Smooth muscle cell (in vitro differentiated cells): ENCODE measurements at regions not wholly inside any gene's neighbourhood (a gene's known extent, or its start where the extent isn't known, plus 50 kb on each side); places are given as distances from the start of the nearest gene placed in this dataset.

ENCODE experiments used
- DNase-seq: peaks from one replicate; lab custom pipeline; 2025; ENCODE audit not compliant: unreplicated experiment; lab: John Stamatoyannopoulos, UW
- H2AFZ ChIP-seq: fragments of 200-600 bp; sonication (generic); 2 replicates; pipeline ENCODE4 v1.6.0; 2016; ENCODE audit warnings: antibody characterized with exemption, low read depth, mild to moderate bottlenecking
- H3F3A ChIP-seq: fragments of 200-600 bp; sonication (generic); 2 replicates; pipeline ENCODE4 v1.6.0; 2017; ENCODE audit warnings: antibody characterized with exemption, low read depth
- H3K27ac ChIP-seq: fragments of 200-600 bp; sonication (generic); 2 replicates; pipeline ENCODE4 v1.5.1; 2016; ENCODE audit warnings: low read depth, mild to moderate bottlenecking
- H3K27me3 ChIP-seq: fragments of 200-600 bp; sonication (generic); 2 replicates; pipeline ENCODE4 v1.6.1; 2016; ENCODE audit warnings: low read depth, mild to moderate bottlenecking
- H3K36me3 ChIP-seq: fragments of 200-600 bp; sonication (generic); 2 replicates; pipeline ENCODE4 v1.5.1; 2016; ENCODE audit warnings: low read depth
- H3K4me1 ChIP-seq: fragments of 200-600 bp; sonication (generic); 2 replicates; pipeline ENCODE4 v1.5.1; 2016; ENCODE audit warnings: low read depth
- H3K4me2 ChIP-seq: fragments of 200-600 bp; sonication (generic); 2 replicates; pipeline ENCODE4 v1.6.0; 2016; ENCODE audit warnings: mild to moderate bottlenecking
- H3K4me3 ChIP-seq: fragments of 200-600 bp; sonication (generic); 2 replicates; pipeline ENCODE4 v1.5.1; 2016; ENCODE audit warnings: mild to moderate bottlenecking
- H3K79me2 ChIP-seq: fragments of 200-600 bp; sonication (generic); 2 replicates; pipeline ENCODE4 v1.6.0; 2016; ENCODE audit warnings: low read depth, mild to moderate bottlenecking
- H3K9ac ChIP-seq: fragments of 200-600 bp; sonication (generic); 2 replicates; pipeline ENCODE4 v1.6.0; 2016; ENCODE audit warnings: low read depth
- H3K9me3 ChIP-seq: fragments of 200-600 bp; sonication (generic); replicated peaks from 2 replicates; pipeline ENCODE4 v1.5.1; 2016; ENCODE audit warnings: low read depth
- H4K20me1 ChIP-seq: fragments of 200-600 bp; sonication (generic); 2 replicates; pipeline ENCODE4 v1.6.0; 2016; ENCODE audit warnings: low read depth
- CTCF ChIP-seq: fragments of 200-600 bp; sonication (generic); IDR thresholded peaks from 2 replicates; pipeline ENCODE4 v1.5.1; 2017; ENCODE audit warnings: borderline replicate concordance, mild to moderate bottlenecking, antibody characterized with exemption; ENCODE audit not compliant: insufficient read depth, poor library complexity, severe bottlenecking
- WGBS: methylation state at CpG from one replicate; pipeline ENCODE4 v1.1.7; 2016; ENCODE audit warnings: low lambda C conversion rate; 5-methylcytosine and 5-hydroxymethylcytosine counted together

DNA sequence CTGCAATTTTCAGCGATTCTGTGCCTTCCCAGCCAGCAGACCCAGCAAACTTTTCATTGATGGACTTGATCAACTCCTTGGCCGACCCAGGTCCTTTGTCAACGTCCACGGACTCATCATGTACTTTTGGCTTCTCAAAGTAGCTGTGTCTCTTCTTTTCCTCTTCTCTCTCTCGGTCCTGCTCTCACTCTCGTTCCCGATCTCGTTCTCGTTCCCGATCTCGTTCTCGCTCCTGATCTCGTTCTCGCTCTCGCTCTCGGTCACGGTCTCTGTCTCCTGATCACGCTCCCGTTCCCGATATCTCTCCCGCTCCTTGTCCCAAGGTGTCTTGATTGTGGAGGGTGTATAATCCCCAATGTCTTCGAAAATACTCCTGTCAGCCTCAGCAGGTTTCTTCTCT, 219.5 kb upstream of the FANCL start:
- no peak overlapping the region for H3K4me3 ChIP-seq
- H3K4me2 ChIP-seq: no peak overlapping the region
- H3K27ac ChIP-seq: no peak overlapping the region
- no peaks in the 10 kb centered on the region for H3K27me3 ChIP-seq
- H3K79me2 ChIP-seq: no peaks in the 10 kb centered on the region
- H3K4me1 ChIP-seq: no peaks in the 10 kb centered on the region
- no peaks in the 10 kb centered on the region for H3F3A ChIP-seq
- H3K9me3 ChIP-seq: no peaks in the 10 kb centered on the region
- no peak overlapping the region for H3K9ac ChIP-seq
- H4K20me1 ChIP-seq: no peaks in the 10 kb centered on the region
- WGBS: 97% methylated on average over 22 of the region's 22 CpGs
- no peak overlapping the region for H2AFZ ChIP-seq
- DNase-seq: no peak
- no peak for TF ChIP-seq CTCF
- H3K36me3 ChIP-seq: no peaks in the 10 kb centered on the region

DNA sequence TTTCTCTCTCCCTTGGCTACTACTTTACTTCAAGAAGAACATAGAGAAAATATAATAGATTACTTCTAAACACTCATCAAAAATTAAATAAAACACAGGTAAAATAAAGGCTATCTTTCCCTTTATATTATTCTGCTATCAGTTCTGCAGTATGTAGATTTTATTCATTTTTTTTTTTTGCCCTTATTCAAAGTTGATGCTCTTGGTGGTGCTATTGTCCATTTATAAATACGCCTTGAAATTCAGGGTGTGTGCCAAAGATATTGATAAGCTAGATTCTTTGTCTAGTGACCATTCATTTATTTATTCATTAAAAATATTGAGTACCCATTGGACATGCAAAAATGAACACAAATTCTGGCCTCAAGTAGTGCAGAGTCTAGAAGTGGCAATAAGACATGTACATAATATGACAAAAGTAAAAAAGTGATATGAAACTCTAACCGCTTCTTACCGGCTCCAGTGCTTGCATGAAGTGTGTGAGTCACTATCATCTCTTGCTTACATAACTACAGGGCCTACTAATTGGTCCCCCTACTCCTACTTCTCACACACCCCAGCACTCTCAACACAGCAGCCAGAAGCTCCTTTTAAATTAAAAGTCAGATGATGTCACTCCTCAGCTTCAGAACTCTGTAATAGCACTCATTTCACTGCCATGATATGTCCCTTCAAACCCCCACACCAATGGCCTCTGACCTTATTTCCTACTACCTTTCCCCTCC, 208.3 kb upstream of the FANCL start:
- peak; percentile 4 for TF ChIP-seq CTCF
- H3F3A ChIP-seq: peaks cover 7% of the 10 kb centered on the region
- no peaks in the 10 kb centered on the region for H4K20me1 ChIP-seq
- peaks cover 5% of the 10 kb centered on the region for H3K4me1 ChIP-seq
- H2AFZ ChIP-seq: peak overlapping the region; percentile 60
- no peaks in the 10 kb centered on the region for H3K27me3 ChIP-seq
- H3K9ac ChIP-seq: no peak overlapping the region
- WGBS: 40% methylated on average over 3 of the region's 3 CpGs
- no peak overlapping the region for H3K4me3 ChIP-seq
- no peak for DNase-seq
- no peak overlapping the region for H3K4me2 ChIP-seq
- H3K9me3 ChIP-seq: no peaks in the 10 kb centered on the region
- no peak overlapping the region for H3K27ac ChIP-seq
- no peaks in the 10 kb centered on the region for H3K36me3 ChIP-seq
- H3K79me2 ChIP-seq: no peaks in the 10 kb centered on the region

DNA sequence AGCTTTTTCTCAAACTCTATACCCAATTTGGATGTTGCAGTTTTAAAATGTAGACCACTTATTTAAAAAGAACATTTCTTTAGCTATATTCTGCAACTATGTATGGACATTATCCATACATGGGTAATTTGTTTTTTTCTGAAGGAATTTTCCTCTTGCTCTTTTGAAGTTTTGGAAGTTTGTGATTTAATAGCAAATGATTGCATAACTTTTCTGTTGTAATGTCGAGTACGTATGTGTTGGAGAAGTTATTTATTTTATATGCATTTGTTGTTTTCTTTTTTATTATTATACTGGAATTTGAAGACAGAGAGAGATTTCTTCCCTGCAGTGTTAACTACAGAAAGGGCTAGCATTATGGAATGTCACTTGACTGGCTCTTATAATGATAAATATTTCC, 207.7 kb upstream of the FANCL start:
- Histone ChIP-seq H3K4me1 (peaks cover 5% of the 10 kb centered on the region), H3K9me3 (no peaks in the 10 kb centered on the region), H4K20me1 (no peaks in the 10 kb centered on the region), H3K27me3 (no peaks in the 10 kb centered on the region), H2AFZ (peak overlapping the region; percentile 92), H3K4me2 (no peak overlapping the region), H3K27ac (peak overlapping the region; percentile 49), H3K79me2 (no peaks in the 10 kb centered on the region), H3K36me3 (no peaks in the 10 kb centered on the region), H3K9ac (no peak overlapping the region), H3K4me3 (no peak overlapping the region), H3F3A (peaks cover 7% of the 10 kb centered on the region)
- no peak for DNase-seq
- 83% methylated on average over 2 of the region's 2 CpGs for WGBS
- TF ChIP-seq CTCF: no peak

DNA sequence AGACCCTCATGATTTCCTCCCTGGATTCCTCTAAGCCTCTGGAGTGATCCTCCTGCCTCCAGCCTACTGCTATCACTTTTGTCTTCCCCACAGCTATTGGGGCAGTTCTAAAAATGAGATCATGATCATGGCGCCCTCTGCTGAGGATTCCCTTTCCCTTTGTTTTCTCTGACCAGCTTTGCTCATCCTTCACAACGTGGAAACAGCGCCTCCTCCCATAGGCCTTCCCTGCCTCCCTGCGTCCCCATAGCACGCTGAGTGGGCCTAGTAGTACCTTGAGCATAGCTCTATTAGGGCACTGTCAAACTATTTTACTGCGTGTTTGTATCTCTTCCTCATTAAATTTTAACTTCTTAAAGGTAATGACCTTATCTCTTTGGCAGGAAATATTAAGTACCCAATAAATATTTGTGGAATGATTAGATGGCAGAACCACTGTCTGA, 207.0 kb upstream of the FANCL start:
- WGBS: 5% methylated on average over 6 of the region's 6 CpGs
- no peak for DNase-seq

More for the DNA sequence above, 207.0 kb upstream of the FANCL start:
- H3F3A ChIP-seq: peaks cover 7% of the 10 kb centered on the region
- H3K27me3 ChIP-seq: no peaks in the 10 kb centered on the region
- no peak overlapping the region for H3K9ac ChIP-seq
- peak overlapping the region; percentile 92 for H2AFZ ChIP-seq
- H3K36me3 ChIP-seq: no peaks in the 10 kb centered on the region
- H4K20me1 ChIP-seq: no peaks in the 10 kb centered on the region
- peaks cover 5% of the 10 kb centered on the region for H3K4me1 ChIP-seq
- peak; percentile 53 for TF ChIP-seq CTCF
- H3K9me3 ChIP-seq: no peaks in the 10 kb centered on the region
- H3K27ac ChIP-seq: peak overlapping the region; percentile 49
- H3K79me2 ChIP-seq: no peaks in the 10 kb centered on the region
- no peak overlapping the region for H3K4me3 ChIP-seq
- peak overlapping the region; percentile 52 for H3K4me2 ChIP-seq
